A673 (cell line): ENCODE measurements at regions not wholly inside any gene's neighbourhood (a gene's known extent, or its start where the extent isn't known, plus 50 kb on each side); places are given as distances from the start of the nearest gene placed in this dataset.

Experiments used
- EZH2 ChIP-seq: fragments of 200-600 bp; sonication (generic); IDR thresholded peaks from 2 replicates; pipeline ENCODE4 v1.6.1; 2017; ENCODE audit warnings: borderline replicate concordance, low read depth, mild to moderate bottlenecking, mixed read lengths, antibody characterized with exemption, low read length; ENCODE audit not compliant: poor library complexity, severe bottlenecking
- TF ChIP-seq, protein P1 (sequence below): fragments of 300-800, 200-600 bp; sonication (generic); conservative IDR thresholded peaks from 2 replicates; pipeline ENCODE4 v1.5.1; 2017; ENCODE audit warnings: low read depth, mild to moderate bottlenecking, antibody characterized with exemption, low read length, moderate library complexity, mixed read lengths

DNA sequence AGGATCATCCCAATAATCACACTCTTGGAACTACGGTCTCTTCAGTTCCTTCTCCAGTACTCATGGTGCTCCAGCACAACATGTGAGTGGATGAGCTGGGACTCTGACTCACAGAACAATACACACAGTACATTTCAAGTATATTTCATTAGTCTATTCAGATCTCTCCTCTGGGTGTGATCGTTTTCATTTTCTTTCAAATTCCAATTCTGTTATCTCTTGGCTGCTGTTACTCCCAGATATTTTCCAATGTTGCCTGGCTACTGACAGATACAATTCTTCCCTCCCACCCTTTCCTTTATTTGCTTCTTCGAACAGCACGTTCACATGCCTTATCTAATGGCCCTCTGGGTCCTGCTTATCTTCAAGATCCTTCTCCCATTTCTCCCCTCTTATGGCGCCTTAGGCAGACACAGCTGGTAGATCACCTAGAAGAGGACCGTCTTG lies 216.0 kb downstream of the ACKR3 start:
- TF ChIP-seq, protein P1, sequence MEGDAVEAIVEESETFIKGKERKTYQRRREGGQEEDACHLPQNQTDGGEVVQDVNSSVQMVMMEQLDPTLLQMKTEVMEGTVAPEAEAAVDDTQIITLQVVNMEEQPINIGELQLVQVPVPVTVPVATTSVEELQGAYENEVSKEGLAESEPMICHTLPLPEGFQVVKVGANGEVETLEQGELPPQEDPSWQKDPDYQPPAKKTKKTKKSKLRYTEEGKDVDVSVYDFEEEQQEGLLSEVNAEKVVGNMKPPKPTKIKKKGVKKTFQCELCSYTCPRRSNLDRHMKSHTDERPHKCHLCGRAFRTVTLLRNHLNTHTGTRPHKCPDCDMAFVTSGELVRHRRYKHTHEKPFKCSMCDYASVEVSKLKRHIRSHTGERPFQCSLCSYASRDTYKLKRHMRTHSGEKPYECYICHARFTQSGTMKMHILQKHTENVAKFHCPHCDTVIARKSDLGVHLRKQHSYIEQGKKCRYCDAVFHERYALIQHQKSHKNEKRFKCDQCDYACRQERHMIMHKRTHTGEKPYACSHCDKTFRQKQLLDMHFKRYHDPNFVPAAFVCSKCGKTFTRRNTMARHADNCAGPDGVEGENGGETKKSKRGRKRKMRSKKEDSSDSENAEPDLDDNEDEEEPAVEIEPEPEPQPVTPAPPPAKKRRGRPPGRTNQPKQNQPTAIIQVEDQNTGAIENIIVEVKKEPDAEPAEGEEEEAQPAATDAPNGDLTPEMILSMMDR: no peak
- TF ChIP-seq EZH2: no peak
